ENCODE measurements at regions not wholly inside any gene's neighbourhood (a gene's known extent, or its start where the extent isn't known, plus 50 kb on each side); places are given as distances from the start of the nearest gene placed in this dataset.

- no peak overlapping the region for H3K9ac ChIP-seq (ENCODE audit: low read length)
Measured at GRCh38 chr14:40222996-40223395, 790.8 kb upstream of the FBXO33 start.

GRCh38 chr14:40221428-40221827, 789.2 kb upstream of the FBXO33 start:
- Histone ChIP-seq H3K27ac (ENCODE audit: low read length) (no peak overlapping the region), H3F3A (ENCODE audit: insufficient read depth, low read length, poor library complexity, severe bottlenecking) (no peaks in the 10 kb centered on the region), H3K36me3 (ENCODE audit: insufficient read depth, low read length) (no peaks in the 10 kb centered on the region), H3K9me2 (ENCODE audit: insufficient read depth, low read length) (no peaks in the 10 kb centered on the region), H4K20me1 (ENCODE audit: insufficient read depth) (no peaks in the 10 kb centered on the region), H3K4me3 (ENCODE audit: low read length) (no peak overlapping the region), H3K9ac (ENCODE audit: low read length) (no peak overlapping the region), H3K9me3 (ENCODE audit: low read length) (no peaks in the 10 kb centered on the region), H2AFZ (ENCODE audit: low read depth, low read length) (no peak overlapping the region), H3K27me3 (ENCODE audit: insufficient read depth, low read depth, low read length) (no peaks in the 10 kb centered on the region), H3K4me2 (ENCODE audit: low read length) (no peak overlapping the region), H3K79me2 (replicated peaks; ENCODE audit: insufficient read depth, low read length) (no peaks in the 10 kb centered on the region)
- TF ChIP-seq EZH2 (IDR thresholded peaks at IDR 0.05; ENCODE audit: borderline replicate concordance, insufficient read depth, low read length, poor library complexity, severe bottlenecking) (no peak), TAF1 (IDR thresholded peaks at IDR 0.05; ENCODE audit: low read depth) (no peak), CTCF (IDR thresholded peaks at IDR 0.05; ENCODE audit: poor library complexity, severe bottlenecking) (no peak), RAD21 (conservative IDR thresholded peaks at IDR 0.05) (no peak), MXI1 (conservative IDR thresholded peaks at IDR 0.05; ENCODE audit: poor library complexity, severe bottlenecking) (no peak)
- TF ChIP-seq, protein P1, sequence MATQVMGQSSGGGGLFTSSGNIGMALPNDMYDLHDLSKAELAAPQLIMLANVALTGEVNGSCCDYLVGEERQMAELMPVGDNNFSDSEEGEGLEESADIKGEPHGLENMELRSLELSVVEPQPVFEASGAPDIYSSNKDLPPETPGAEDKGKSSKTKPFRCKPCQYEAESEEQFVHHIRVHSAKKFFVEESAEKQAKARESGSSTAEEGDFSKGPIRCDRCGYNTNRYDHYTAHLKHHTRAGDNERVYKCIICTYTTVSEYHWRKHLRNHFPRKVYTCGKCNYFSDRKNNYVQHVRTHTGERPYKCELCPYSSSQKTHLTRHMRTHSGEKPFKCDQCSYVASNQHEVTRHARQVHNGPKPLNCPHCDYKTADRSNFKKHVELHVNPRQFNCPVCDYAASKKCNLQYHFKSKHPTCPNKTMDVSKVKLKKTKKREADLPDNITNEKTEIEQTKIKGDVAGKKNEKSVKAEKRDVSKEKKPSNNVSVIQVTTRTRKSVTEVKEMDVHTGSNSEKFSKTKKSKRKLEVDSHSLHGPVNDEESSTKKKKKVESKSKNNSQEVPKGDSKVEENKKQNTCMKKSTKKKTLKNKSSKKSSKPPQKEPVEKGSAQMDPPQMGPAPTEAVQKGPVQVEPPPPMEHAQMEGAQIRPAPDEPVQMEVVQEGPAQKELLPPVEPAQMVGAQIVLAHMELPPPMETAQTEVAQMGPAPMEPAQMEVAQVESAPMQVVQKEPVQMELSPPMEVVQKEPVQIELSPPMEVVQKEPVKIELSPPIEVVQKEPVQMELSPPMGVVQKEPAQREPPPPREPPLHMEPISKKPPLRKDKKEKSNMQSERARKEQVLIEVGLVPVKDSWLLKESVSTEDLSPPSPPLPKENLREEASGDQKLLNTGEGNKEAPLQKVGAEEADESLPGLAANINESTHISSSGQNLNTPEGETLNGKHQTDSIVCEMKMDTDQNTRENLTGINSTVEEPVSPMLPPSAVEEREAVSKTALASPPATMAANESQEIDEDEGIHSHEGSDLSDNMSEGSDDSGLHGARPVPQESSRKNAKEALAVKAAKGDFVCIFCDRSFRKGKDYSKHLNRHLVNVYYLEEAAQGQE (IDR thresholded peaks at IDR 0.05; ENCODE audit: borderline replicate concordance): no peak

More at GRCh38 chr14:40222996-40223395, 790.8 kb upstream of the FBXO33 start:
- Histone ChIP-seq H3K4me3 (ENCODE audit: low read length) (no peak overlapping the region), H4K20me1 (ENCODE audit: insufficient read depth) (no peaks in the 10 kb centered on the region), H3K9me2 (ENCODE audit: insufficient read depth, low read length) (no peaks in the 10 kb centered on the region), H3K79me2 (replicated peaks; ENCODE audit: insufficient read depth, low read length) (no peaks in the 10 kb centered on the region), H3K4me2 (ENCODE audit: low read length) (no peak overlapping the region), H2AFZ (ENCODE audit: low read depth, low read length) (no peak overlapping the region), H3K9me3 (ENCODE audit: low read length) (no peaks in the 10 kb centered on the region), H3K36me3 (ENCODE audit: insufficient read depth, low read length) (no peaks in the 10 kb centered on the region), H3F3A (ENCODE audit: insufficient read depth, low read length, poor library complexity, severe bottlenecking) (no peaks in the 10 kb centered on the region), H3K27me3 (ENCODE audit: insufficient read depth, low read depth, low read length) (no peaks in the 10 kb centered on the region), H3K27ac (ENCODE audit: low read length) (no peak overlapping the region)
- TF ChIP-seq EP300 (conservative IDR thresholded peaks at IDR 0.05; ENCODE audit: poor library complexity, severe bottlenecking) (no peak), EZH2 (IDR thresholded peaks at IDR 0.05; ENCODE audit: borderline replicate concordance, insufficient read depth, low read length, poor library complexity, severe bottlenecking) (no peak), MXI1 (conservative IDR thresholded peaks at IDR 0.05; ENCODE audit: poor library complexity, severe bottlenecking) (no peak), CTCF (IDR thresholded peaks at IDR 0.05; ENCODE audit: poor library complexity, severe bottlenecking) (no peak), POLR2AphosphoS5 (IDR thresholded peaks at IDR 0.05) (no peak), SMC3 (conservative IDR thresholded peaks at IDR 0.05; ENCODE audit: poor library complexity) (no peak), RAD21 (conservative IDR thresholded peaks at IDR 0.05) (no peak), TAF1 (IDR thresholded peaks at IDR 0.05; ENCODE audit: low read depth) (no peak)
- TF ChIP-seq, protein P1 (IDR thresholded peaks at IDR 0.05; ENCODE audit: borderline replicate concordance): no peak

All from neural cell (in vitro differentiated cells).